ENCODE measurements at regions not wholly inside any gene's neighbourhood (a gene's known extent, or its start where the extent isn't known, plus 50 kb on each side); places are given as distances from the start of the nearest gene placed in this dataset.

- no peak overlapping the region for H3K9ac ChIP-seq (ENCODE audit: low read depth, low read length)
Measured at GRCh38 chr16:86899757-86900156, 321.4 kb downstream of the FOXL1 start.

DNA sequence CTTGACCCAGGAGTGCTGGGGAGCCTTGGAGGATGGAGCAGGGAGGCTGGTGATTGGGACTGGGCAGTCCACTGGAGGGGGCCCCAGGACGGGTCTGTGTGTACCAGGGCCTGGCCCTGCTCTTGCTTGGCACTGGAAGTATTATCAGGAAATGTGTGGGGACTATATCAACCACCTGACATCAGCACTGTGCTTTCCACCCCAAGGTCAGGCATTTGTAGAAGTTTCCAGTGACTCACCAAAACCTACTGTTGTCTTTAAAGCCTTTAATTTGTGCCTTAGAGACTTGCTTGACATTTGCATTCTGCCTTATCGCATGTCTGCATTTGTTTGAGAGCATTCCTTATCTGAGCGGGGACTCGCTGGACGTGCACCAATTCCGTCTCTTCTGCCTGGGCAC lies 323.1 kb downstream of the FOXL1 start:
- H3K4me2 ChIP-seq (ENCODE audit: low read length) = no peak overlapping the region
- no peaks in the 10 kb centered on the region for H3K27me3 ChIP-seq (ENCODE audit: control insufficient read depth, insufficient read depth, low read length)
- H3K4me3 ChIP-seq (ENCODE audit: low read length) = no peak overlapping the region
- H3K9ac ChIP-seq (ENCODE audit: low read depth, low read length) = no peak overlapping the region
- no peaks in the 10 kb centered on the region for H3K9me3 ChIP-seq (replicated peaks; ENCODE audit: low read length)
- peaks cover 47% of the 10 kb centered on the region for H3K4me1 ChIP-seq (ENCODE audit: control insufficient read depth, insufficient read depth, low read length)
- H3K36me3 ChIP-seq (ENCODE audit: insufficient read depth, low read length) = peaks cover 3% of the 10 kb centered on the region

More at GRCh38 chr16:86899757-86900156, 321.4 kb downstream of the FOXL1 start:
- Histone ChIP-seq H3K4me3 (ENCODE audit: low read length) (no peak overlapping the region), H3K9me3 (replicated peaks; ENCODE audit: low read length) (no peaks in the 10 kb centered on the region), H3K27me3 (ENCODE audit: control insufficient read depth, insufficient read depth, low read length) (no peaks in the 10 kb centered on the region), H3K4me1 (ENCODE audit: control insufficient read depth, insufficient read depth, low read length) (peaks cover 47% of the 10 kb centered on the region), H3K4me2 (ENCODE audit: low read length) (no peak overlapping the region), H3K36me3 (ENCODE audit: insufficient read depth, low read length) (no peaks in the 10 kb centered on the region)

DNA sequence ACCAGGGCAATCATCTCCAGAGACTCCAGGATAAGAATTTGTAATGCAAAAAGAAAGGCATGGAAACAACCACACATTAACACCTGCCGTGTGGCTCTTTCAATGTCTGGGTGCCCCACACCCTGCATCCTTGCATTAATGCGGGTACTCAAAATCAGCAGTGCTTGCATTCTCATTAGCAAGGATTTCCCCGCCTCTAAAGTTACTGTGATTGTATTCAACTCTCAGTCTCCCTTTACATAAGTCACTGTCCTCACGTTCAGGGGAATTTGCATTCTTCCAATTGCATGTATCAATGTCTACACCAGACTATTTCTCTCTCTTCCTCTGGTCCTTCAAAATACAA lies 324.3 kb downstream of the FOXL1 start:
- H3K36me3 ChIP-seq (ENCODE audit: insufficient read depth, low read length) = peaks cover 3% of the 10 kb centered on the region
- H3K9ac ChIP-seq (ENCODE audit: low read depth, low read length) = no peak overlapping the region
- no peak overlapping the region for H3K4me2 ChIP-seq (ENCODE audit: low read length)
- H3K4me1 ChIP-seq (ENCODE audit: control insufficient read depth, insufficient read depth, low read length) = peaks cover 45% of the 10 kb centered on the region
- no peak overlapping the region for H3K4me3 ChIP-seq (ENCODE audit: low read length)
- H3K9me3 ChIP-seq (replicated peaks; ENCODE audit: low read length) = no peaks in the 10 kb centered on the region
- H3K27me3 ChIP-seq (ENCODE audit: control insufficient read depth, insufficient read depth, low read length) = no peaks in the 10 kb centered on the region

- H3K27me3 ChIP-seq (ENCODE audit: control insufficient read depth, insufficient read depth, low read length) = no peaks in the 10 kb centered on the region
- H3K4me1 ChIP-seq (ENCODE audit: control insufficient read depth, insufficient read depth, low read length) = peaks cover 40% of the 10 kb centered on the region
- no peak overlapping the region for H3K4me3 ChIP-seq (ENCODE audit: low read length)
- H3K9me3 ChIP-seq (replicated peaks; ENCODE audit: low read length) = no peaks in the 10 kb centered on the region
- H3K4me2 ChIP-seq (ENCODE audit: low read length) = no peak overlapping the region
- peaks cover 3% of the 10 kb centered on the region for H3K36me3 ChIP-seq (ENCODE audit: insufficient read depth, low read length)
- H3K9ac ChIP-seq (ENCODE audit: low read depth, low read length) = no peak overlapping the region
Measured at GRCh38 chr16:86903068-86903467, 324.7 kb downstream of the FOXL1 start.

- Histone ChIP-seq H3K9ac (ENCODE audit: low read depth, low read length) (no peak overlapping the region), H3K27me3 (ENCODE audit: control insufficient read depth, insufficient read depth, low read length) (no peaks in the 10 kb centered on the region), H3K4me1 (ENCODE audit: control insufficient read depth, insufficient read depth, low read length) (peaks cover 18% of the 10 kb centered on the region), H3K9me3 (replicated peaks; ENCODE audit: low read length) (no peaks in the 10 kb centered on the region), H3K4me3 (ENCODE audit: low read length) (no peak overlapping the region), H3K36me3 (ENCODE audit: insufficient read depth, low read length) (peaks cover 3% of the 10 kb centered on the region), H3K4me2 (ENCODE audit: low read length) (no peak overlapping the region)
Measured at GRCh38 chr16:86905302-86905701, 327.0 kb downstream of the FOXL1 start.

GRCh38 chr16:86906623-86907022 lies 328.3 kb downstream of the FOXL1 start:
- Histone ChIP-seq H3K9me3 (replicated peaks; ENCODE audit: low read length) (no peaks in the 10 kb centered on the region), H3K36me3 (ENCODE audit: insufficient read depth, low read length) (peaks cover 3% of the 10 kb centered on the region), H3K27me3 (ENCODE audit: control insufficient read depth, insufficient read depth, low read length) (no peaks in the 10 kb centered on the region), H3K9ac (ENCODE audit: low read depth, low read length) (no peak overlapping the region), H3K4me2 (ENCODE audit: low read length) (no peak overlapping the region), H3K4me1 (ENCODE audit: control insufficient read depth, insufficient read depth, low read length) (peaks cover 5% of the 10 kb centered on the region), H3K4me3 (ENCODE audit: low read length) (no peak overlapping the region)

DNA sequence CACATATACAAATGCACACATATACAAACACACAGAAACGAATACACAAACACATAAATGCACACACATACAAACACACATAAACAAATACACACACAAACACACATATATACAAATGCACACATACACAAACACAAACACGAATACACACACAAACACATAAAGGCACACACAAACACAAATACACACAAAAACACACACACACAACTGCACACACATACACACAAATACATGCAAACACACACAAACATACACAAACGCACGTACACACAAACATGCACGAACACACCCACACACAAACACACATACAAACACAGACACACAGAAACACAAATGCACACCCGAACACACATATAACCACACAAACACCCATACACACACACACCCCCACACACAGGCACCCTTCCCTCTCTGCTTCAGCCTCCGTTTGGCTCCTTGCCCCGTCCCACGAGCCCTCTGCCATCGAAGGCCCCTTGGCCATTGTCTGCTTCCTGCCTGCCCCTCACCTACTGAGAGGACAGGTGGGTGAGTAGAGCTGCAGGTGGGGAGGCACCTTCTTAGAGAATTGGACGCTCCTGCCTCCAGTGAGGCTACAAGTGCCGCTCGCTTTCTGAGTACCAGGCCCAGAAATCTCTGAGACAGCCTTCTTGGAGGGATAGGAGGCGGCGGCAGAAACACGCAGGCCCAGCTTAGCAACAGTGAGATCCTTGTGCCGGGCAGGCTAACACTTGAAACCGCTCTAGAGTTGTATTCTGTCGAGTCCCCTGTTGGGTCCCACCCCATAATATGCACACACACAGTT lies 331.2 kb downstream of the FOXL1 start:
- no peak overlapping the region for H3K4me3 ChIP-seq (ENCODE audit: low read length)
- no peak overlapping the region for H3K9ac ChIP-seq (ENCODE audit: low read depth, low read length)
- peaks cover 3% of the 10 kb centered on the region for H3K36me3 ChIP-seq (ENCODE audit: insufficient read depth, low read length)
- H3K4me2 ChIP-seq (ENCODE audit: low read length) = no peak overlapping the region
- H3K27me3 ChIP-seq (ENCODE audit: control insufficient read depth, insufficient read depth, low read length) = no peaks in the 10 kb centered on the region
- H3K9me3 ChIP-seq (replicated peaks; ENCODE audit: low read length) = no peaks in the 10 kb centered on the region
- no peaks in the 10 kb centered on the region for H3K4me1 ChIP-seq (ENCODE audit: control insufficient read depth, insufficient read depth, low read length)

- peaks cover 7% of the 10 kb centered on the region for H3K4me1 ChIP-seq (ENCODE audit: control insufficient read depth, insufficient read depth, low read length)
- H3K9ac ChIP-seq (ENCODE audit: low read depth, low read length) = no peak overlapping the region
- H3K27me3 ChIP-seq (ENCODE audit: control insufficient read depth, insufficient read depth, low read length) = no peaks in the 10 kb centered on the region
- no peaks in the 10 kb centered on the region for H3K9me3 ChIP-seq (replicated peaks; ENCODE audit: low read length)
- no peaks in the 10 kb centered on the region for H3K36me3 ChIP-seq (ENCODE audit: insufficient read depth, low read length)
- H3K4me3 ChIP-seq (ENCODE audit: low read length) = no peak overlapping the region
- H3K4me2 ChIP-seq (ENCODE audit: low read length) = no peak overlapping the region
Measured at GRCh38 chr16:86910161-86910769, 331.9 kb downstream of the FOXL1 start.

GRCh38 chr16:86911437-86911958 lies 333.1 kb downstream of the FOXL1 start:
- H3K4me3 ChIP-seq (ENCODE audit: low read length) = no peak overlapping the region
- H3K9ac ChIP-seq (ENCODE audit: low read depth, low read length) = no peak overlapping the region
- no peak overlapping the region for H3K4me2 ChIP-seq (ENCODE audit: low read length)
- H3K4me1 ChIP-seq (ENCODE audit: control insufficient read depth, insufficient read depth, low read length) = peaks cover 13% of the 10 kb centered on the region
- H3K36me3 ChIP-seq (ENCODE audit: insufficient read depth, low read length) = no peaks in the 10 kb centered on the region
- no peaks in the 10 kb centered on the region for H3K9me3 ChIP-seq (replicated peaks; ENCODE audit: low read length)
- H3K27me3 ChIP-seq (ENCODE audit: control insufficient read depth, insufficient read depth, low read length) = no peaks in the 10 kb centered on the region

- Histone ChIP-seq H3K36me3 (ENCODE audit: insufficient read depth, low read length) (no peaks in the 10 kb centered on the region), H3K4me1 (ENCODE audit: control insufficient read depth, insufficient read depth, low read length) (peaks cover 20% of the 10 kb centered on the region), H3K27me3 (ENCODE audit: control insufficient read depth, insufficient read depth, low read length) (no peaks in the 10 kb centered on the region), H3K4me2 (ENCODE audit: low read length) (no peak overlapping the region), H3K9me3 (replicated peaks; ENCODE audit: low read length) (no peaks in the 10 kb centered on the region), H3K9ac (ENCODE audit: low read depth, low read length) (no peak overlapping the region), H3K4me3 (ENCODE audit: low read length) (no peak overlapping the region)
Measured at GRCh38 chr16:86913886-86914285, 335.5 kb downstream of the FOXL1 start.

DNA sequence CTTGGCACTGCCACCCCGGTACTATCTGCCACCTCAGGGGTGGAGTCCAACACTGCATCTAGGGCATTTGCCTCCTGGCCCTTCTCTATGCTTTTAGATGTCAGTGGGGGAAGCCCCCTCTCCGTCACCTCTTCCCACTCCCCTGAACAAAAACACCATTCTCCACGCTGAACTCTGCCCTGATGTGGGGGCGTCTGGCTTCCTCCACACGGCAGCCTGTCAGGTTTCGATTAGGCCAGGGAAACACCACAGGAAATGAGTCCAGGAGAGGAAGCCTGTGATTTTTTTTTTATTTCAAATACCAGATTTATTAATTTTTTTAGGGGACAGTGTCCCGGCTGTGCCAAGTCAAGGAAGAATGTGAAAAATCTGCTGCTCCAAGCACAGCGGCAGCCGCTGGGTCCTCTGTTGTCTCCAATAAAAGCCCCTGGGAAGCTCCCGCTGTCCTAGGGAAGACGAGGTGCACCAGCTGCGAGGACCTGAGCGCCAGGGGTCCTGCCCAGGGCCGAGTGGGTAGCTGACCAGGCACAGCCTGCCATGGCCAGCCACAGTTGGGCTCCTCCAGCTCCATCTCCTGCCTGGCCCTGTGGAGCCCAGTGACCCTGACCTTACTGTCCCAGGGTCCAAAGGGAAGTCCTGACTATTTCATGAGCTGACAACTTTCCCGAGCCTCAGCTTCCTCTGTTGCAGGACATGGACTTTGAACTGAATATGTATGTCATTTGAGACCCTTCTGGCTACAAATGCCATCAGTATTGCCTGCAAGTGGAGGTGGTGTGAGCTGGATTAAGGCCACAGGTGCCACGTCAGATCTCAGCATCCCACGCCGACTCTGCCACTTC lies 336.7 kb downstream of the FOXL1 start:
- Histone ChIP-seq H3K36me3 (ENCODE audit: insufficient read depth, low read length) (no peaks in the 10 kb centered on the region), H3K4me1 (ENCODE audit: control insufficient read depth, insufficient read depth, low read length) (peaks cover 25% of the 10 kb centered on the region), H3K9me3 (replicated peaks; ENCODE audit: low read length) (no peaks in the 10 kb centered on the region), H3K4me3 (ENCODE audit: low read length) (no peak overlapping the region), H3K9ac (ENCODE audit: low read depth, low read length) (peak overlapping the region; percentile 41), H3K4me2 (ENCODE audit: low read length) (peak overlapping the region; percentile 34), H3K27me3 (ENCODE audit: control insufficient read depth, insufficient read depth, low read length) (no peaks in the 10 kb centered on the region)
